Endothelial cell of umbilical vein (primary cell): ENCODE measurements at regions not wholly inside any gene's neighbourhood (a gene's known extent, or its start where the extent isn't known, plus 50 kb on each side); places are given as distances from the start of the nearest gene placed in this dataset.
A peak's percentile ranks its signal among the peaks of the same experiment; 100 is the strongest.

Experiments used
- BruUV-seq: library from RNA; stranded (reverse); fragments of 400-500 nt; replicated peaks from 2 replicates; lab custom pipeline; 2021; lab: Mats Ljungman, UMichigan
- CTCF ChIA-PET: fragments of 300-600, 350-600 bp; sonication (Branson Sonifier 250); formaldehyde crosslinking; loops from one replicate; lab custom pipeline; 2021; ENCODE audit warnings: antibody characterized with exemption, inconsistent platforms; lab: Charles Lee
- POLR2A ChIA-PET: fragments of 300-600, 350-600 bp; sonication (Branson Sonifier 250); formaldehyde crosslinking; loops from one replicate; lab custom pipeline; 2021; ENCODE audit warnings: antibody characterized with exemption, inconsistent platforms; lab: Charles Lee
- DNase-seq: peaks from one replicate; pipeline ENCODE4 v3.0.0-alpha.2; 2011; ENCODE audit warnings: low read depth, low spot score
- FAIRE-seq: peaks from 2 replicates; lab custom pipeline; 2011; peaks lifted over from hg19 to GRCh38; lab: Jason Lieb, UNC
- H2AFZ ChIP-seq: 2 replicates; pipeline ENCODE4 v1.6.0; 2012; ENCODE audit warnings: low read depth, low read length, control low read depth, inconsistent platforms
- H3K27ac ChIP-seq: 2 replicates; pipeline ENCODE4 v1.5.1; 2011; ENCODE audit warnings: low read depth, mild to moderate bottlenecking, control low read depth, low read length, moderate library complexity; ENCODE audit not compliant: insufficient read depth
- H3K27me3 ChIP-seq, 2 experiments: 2 replicates each; pipeline versions ENCODE4 v1.6.0 to v1.6.1; 2011; ENCODE audit warnings: low read length in 2 of 2, mixed read lengths in 1 of 2; ENCODE audit not compliant: control insufficient read depth in 2 of 2, insufficient read depth in 2 of 2
- H3K36me3 ChIP-seq, 2 experiments: 2 replicates in 1 of 2; 3 replicates in 1 of 2; pipeline ENCODE4 v1.5.1; 2011; ENCODE audit warnings: low read length in 2 of 2, mild to moderate bottlenecking in 1 of 2, moderate library complexity in 1 of 2; ENCODE audit not compliant: control insufficient read depth in 2 of 2, insufficient read depth in 2 of 2; ENCODE audit errors: extremely low read depth in 1 of 2
- H3K4me1 ChIP-seq: 3 replicates; pipeline ENCODE4 v1.5.1; 2011; ENCODE audit warnings: mild to moderate bottlenecking, low read length; ENCODE audit not compliant: control insufficient read depth, insufficient read depth; ENCODE audit errors: extremely low read depth
- H3K4me2 ChIP-seq: 2 replicates; pipeline ENCODE4 v1.6.1; 2011; ENCODE audit warnings: low read length, control low read depth, mixed read lengths; ENCODE audit not compliant: insufficient read depth
- H3K4me3 ChIP-seq, 3 experiments: fragments of 200-600 bp in 1 of 3; sonication (generic), shearing (Covaris generic) in 1 of 3; replicated peaks in 1 of 3; 2 replicates each; pipeline ENCODE4 v1.5.1; 2011 to 2016; ENCODE audit warnings: control low read depth in 3 of 3, low read length in 3 of 3, mild to moderate bottlenecking in 2 of 3, inconsistent platforms in 1 of 3, low read depth in 1 of 3, moderate library complexity in 1 of 3; ENCODE audit not compliant: insufficient read depth in 1 of 3
- H3K79me2 ChIP-seq: 2 replicates; pipeline ENCODE4 v1.6.0; 2012; ENCODE audit warnings: low read length, inconsistent platforms; ENCODE audit not compliant: control insufficient read depth, insufficient read depth
- H3K9ac ChIP-seq: replicated peaks from 2 replicates; pipeline ENCODE3; 2011; ENCODE audit warnings: low read length, control low read depth; ENCODE audit not compliant: insufficient read depth; ENCODE audit errors: extremely low read depth
- H3K9me1 ChIP-seq: replicated peaks from 3 replicates; pipeline ENCODE4 v1.6.0; 2011; ENCODE audit warnings: mild to moderate bottlenecking, low read length; ENCODE audit not compliant: control insufficient read depth, insufficient read depth; ENCODE audit errors: extremely low read depth
- H3K9me3 ChIP-seq: replicated peaks from 2 replicates; pipeline ENCODE4 v1.5.1; 2012; ENCODE audit warnings: low read length, inconsistent platforms; ENCODE audit not compliant: control insufficient read depth, insufficient read depth
- H4K20me1 ChIP-seq: replicated peaks from 2 replicates; pipeline ENCODE3; 2011; ENCODE audit warnings: mild to moderate bottlenecking, low read length; ENCODE audit not compliant: control insufficient read depth, insufficient read depth; ENCODE audit errors: extremely low read depth
- CTCF ChIP-seq, 2 donors: IDR thresholded peaks; 1 replicate in 1 of 2; 2 replicates in 1 of 2; pipeline ENCODE4 v1.5.1; 2011; ENCODE audit warnings: low read length in 2 of 2, mild to moderate bottlenecking in 2 of 2, moderate library complexity in 2 of 2, control low read depth in 1 of 2, inconsistent platforms in 1 of 2, low read depth in 1 of 2; ENCODE audit not compliant: insufficient read depth in 1 of 2; ENCODE audit errors: extremely low read depth in 1 of 2
- EZH2 ChIP-seq: IDR thresholded peaks from 2 replicates; pipeline ENCODE4 v1.6.1; 2012; ENCODE audit warnings: borderline replicate concordance, low read depth, mild to moderate bottlenecking, moderate library complexity, low read length, inconsistent platforms; ENCODE audit not compliant: severe bottlenecking
- FOS ChIP-seq: IDR thresholded peaks from 2 replicates; pipeline ENCODE4 v1.6.1; 2011; ENCODE audit warnings: mild to moderate bottlenecking, low read length, moderate library complexity, borderline replicate concordance; ENCODE audit not compliant: insufficient read depth
- GATA2 ChIP-seq: IDR thresholded peaks from 2 replicates; pipeline ENCODE4 v1.7.0; 2011; ENCODE audit warnings: low read depth, mild to moderate bottlenecking, moderate library complexity, mixed read lengths, low read length; ENCODE audit not compliant: insufficient read length, insufficient read depth
- JUN ChIP-seq: IDR thresholded peaks from 2 replicates; pipeline ENCODE4 v1.6.1; 2011; ENCODE audit warnings: borderline replicate concordance, low read depth; ENCODE audit not compliant: insufficient read length, insufficient read depth
- MAX ChIP-seq: IDR thresholded peaks from 2 replicates; pipeline ENCODE4 v1.6.1; 2011; ENCODE audit not compliant: insufficient read depth, insufficient read length
- MYC ChIP-seq: IDR thresholded peaks from one replicate; pipeline ENCODE4 v1.6.1; 2011; ENCODE audit warnings: mild to moderate bottlenecking, low read depth, low read length
- POLR2A ChIP-seq: IDR thresholded peaks from 2 replicates; pipeline ENCODE4 v1.6.1; 2012; ENCODE audit warnings: low read depth, mild to moderate bottlenecking, control low read depth, low read length
- POLR2AphosphoS5 ChIP-seq: IDR thresholded peaks from 2 replicates; pipeline ENCODE4 v1.6.1; 2012; ENCODE audit warnings: low read depth, mild to moderate bottlenecking, control low read depth, low read length, moderate library complexity; ENCODE audit not compliant: insufficient read depth
- dilution Hi-C: fragments of 300-500 bp; cut with MboI; formaldehyde crosslinking; loops from one replicate; pipeline ENCODE4 v1.15.0; 2019; ENCODE audit warnings: low sequenced_read_pairs; ENCODE audit not compliant: extremely low pct_ligation_motif_present
- intact Hi-C: fragments of 100-400 bp; cut with micrococcal nuclease; formaldehyde crosslinking; loops from one replicate; pipeline ENCODE4 v1.10.0; 2022

- peak overlapping the region; percentile 38 to 79 (median 68) for H3K4me3 ChIP-seq
- peaks cover 25% of the 10 kb centered on the region for H3K4me1 ChIP-seq
- peak overlapping the region; percentile 43 for H3K27ac ChIP-seq
- no TSS peak for BruUV-seq
- no peaks in the 10 kb centered on the region for H4K20me1 ChIP-seq
- TF ChIP-seq MAX = no peak
- no peak for TF ChIP-seq MYC
- no peak for TF ChIP-seq CTCF (IDR thresholded peaks at IDR 0.05; ENCODE audit: extremely low read depth in 1 of 2, insufficient read depth in 1 of 2, low read depth in 1 of 2, low read length in 2 of 2)
- no peak for TF ChIP-seq POLR2AphosphoS5
- TF ChIP-seq GATA2 = no peak
- TF ChIP-seq JUN = no peak
- TF ChIP-seq FOS = no peak
- no peak for TF ChIP-seq EZH2
- no peak for TF ChIP-seq POLR2A
- dilution Hi-C loops = no loop called here
- FAIRE-seq (no peak), DNase-seq (peak; percentile 15)
- H3K27me3 ChIP-seq = no peaks in the 10 kb centered on the region
- no peaks in the 10 kb centered on the region for H3K36me3 ChIP-seq
- peaks cover 34% of the 10 kb centered on the region for H3K79me2 ChIP-seq
- ChIA-PET CTCF (interaction anchor here (0.7 to 8.2 kb wide), 53 partner anchors 13 to 350 kb away, joined by 3 to 210 read pairs (median 5); no protein-coding TSS in a partner anchor), POLR2A (interaction anchor here (1.1 to 2.2 kb wide), 4 partner anchors 18 to 293 kb away, joined by 3 to 6 read pairs (median 4); no protein-coding TSS in a partner anchor)
- H3K9me3 ChIP-seq = no peaks in the 10 kb centered on the region
- intact Hi-C loops = loop anchor here (1.0 to 10.0 kb wide), 6 partner anchors 18 to 798 kb away; partner anchors contain the start of gene CCNT2
- H3K4me2 ChIP-seq = peak overlapping the region; percentile 69
- no peaks in the 10 kb centered on the region for H3K9me1 ChIP-seq
- peak overlapping the region; percentile 62 for H3K9ac ChIP-seq
- H2AFZ ChIP-seq = peak overlapping the region; percentile 69
These were observed 134.7 kb upstream of the MGAT5 start for GRCh38 chr2:134119117-134119712.
